Lower leg skin (tissue), 3 donors: ENCODE measurements at regions not wholly inside any gene's neighbourhood (a gene's known extent, or its start where the extent isn't known, plus 50 kb on each side); places are given as distances from the start of the nearest gene placed in this dataset.

ENCODE experiments used
- POLR2A ChIP-seq, 2 donors: fragments of 450-650 bp; IDR thresholded peaks; one replicate each; pipeline ENCODE4 v1.6.1; 2016 to 2017; ENCODE audit warnings: antibody characterized with exemption in 2 of 2, mild to moderate bottlenecking in 1 of 2, moderate library complexity in 1 of 2
- TF ChIP-seq, protein P1 (sequence below), 3 donors: fragments of 450-650 bp; IDR thresholded peaks; one replicate each; pipeline ENCODE4 v1.5.1; 2016; ENCODE audit warnings: antibody characterized with exemption in 3 of 3, mild to moderate bottlenecking in 3 of 3, moderate library complexity in 2 of 3

DNA sequence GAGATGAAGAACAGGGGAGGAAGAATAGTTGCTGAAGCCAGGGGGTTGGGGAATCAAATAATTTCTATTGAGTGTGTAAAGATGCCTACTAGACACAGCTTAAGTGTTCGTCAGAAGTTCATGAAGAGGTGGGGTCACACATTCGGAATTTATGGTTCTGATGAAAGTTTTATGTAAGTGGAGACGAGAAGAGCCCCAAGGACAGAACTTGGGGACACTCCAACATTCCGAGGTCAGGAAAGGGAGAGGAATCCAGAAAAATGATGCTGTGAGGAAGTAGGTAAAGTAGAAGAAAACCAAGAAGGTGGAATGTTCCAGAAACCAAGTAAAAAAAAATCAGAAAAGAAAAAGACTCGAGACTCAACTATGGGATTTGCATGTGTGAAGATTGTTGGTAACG lies 272.5 kb downstream of the SIPA1L2 start:
- no peak for TF ChIP-seq POLR2A (IDR thresholded peaks at IDR 0.05)
- TF ChIP-seq, protein P1, sequence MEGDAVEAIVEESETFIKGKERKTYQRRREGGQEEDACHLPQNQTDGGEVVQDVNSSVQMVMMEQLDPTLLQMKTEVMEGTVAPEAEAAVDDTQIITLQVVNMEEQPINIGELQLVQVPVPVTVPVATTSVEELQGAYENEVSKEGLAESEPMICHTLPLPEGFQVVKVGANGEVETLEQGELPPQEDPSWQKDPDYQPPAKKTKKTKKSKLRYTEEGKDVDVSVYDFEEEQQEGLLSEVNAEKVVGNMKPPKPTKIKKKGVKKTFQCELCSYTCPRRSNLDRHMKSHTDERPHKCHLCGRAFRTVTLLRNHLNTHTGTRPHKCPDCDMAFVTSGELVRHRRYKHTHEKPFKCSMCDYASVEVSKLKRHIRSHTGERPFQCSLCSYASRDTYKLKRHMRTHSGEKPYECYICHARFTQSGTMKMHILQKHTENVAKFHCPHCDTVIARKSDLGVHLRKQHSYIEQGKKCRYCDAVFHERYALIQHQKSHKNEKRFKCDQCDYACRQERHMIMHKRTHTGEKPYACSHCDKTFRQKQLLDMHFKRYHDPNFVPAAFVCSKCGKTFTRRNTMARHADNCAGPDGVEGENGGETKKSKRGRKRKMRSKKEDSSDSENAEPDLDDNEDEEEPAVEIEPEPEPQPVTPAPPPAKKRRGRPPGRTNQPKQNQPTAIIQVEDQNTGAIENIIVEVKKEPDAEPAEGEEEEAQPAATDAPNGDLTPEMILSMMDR (IDR thresholded peaks at IDR 0.05): no peak
